GM12891 (cell line): ENCODE measurements at regions not wholly inside any gene's neighbourhood (a gene's known extent, or its start where the extent isn't known, plus 50 kb on each side); places are given as distances from the start of the nearest gene placed in this dataset.

Source experiments
- POLR2A ChIP-seq: IDR thresholded peaks from 2 replicates; pipeline ENCODE4 v1.6.1; 2011; ENCODE audit warnings: low read depth, low read length, control low read depth
- POLR2AphosphoS5 ChIP-seq: IDR thresholded peaks from 2 replicates; pipeline ENCODE4 v1.6.1; 2011; ENCODE audit warnings: low read depth, low read length, control low read depth
- POU2F2 ChIP-seq: IDR thresholded peaks from 2 replicates; pipeline ENCODE4 v1.6.1; 2011; ENCODE audit warnings: low read depth, mild to moderate bottlenecking, control low read depth, low read length, moderate library complexity
- SPI1 ChIP-seq: IDR thresholded peaks from 2 replicates; pipeline ENCODE4 v1.6.1; 2011; ENCODE audit warnings: low read depth, low read length, control low read depth
- TAF1 ChIP-seq: IDR thresholded peaks from 2 replicates; pipeline ENCODE4 v1.6.1; 2011; ENCODE audit warnings: low read depth, low read length, control low read depth

- no peak for TF ChIP-seq SPI1
- TF ChIP-seq POLR2AphosphoS5: no peak
- no peak for TF ChIP-seq TAF1
- no peak for TF ChIP-seq POU2F2
- no peak for TF ChIP-seq POLR2A
These were observed 1011.3 kb upstream of the C9orf72 start for GRCh38 chr9:28584542-28584941.
